Neural progenitor cell (in vitro differentiated cells): ENCODE measurements at regions not wholly inside any gene's neighbourhood (a gene's known extent, or its start where the extent isn't known, plus 50 kb on each side); places are given as distances from the start of the nearest gene placed in this dataset.
"Not testable (repeated sequence)": the region's sequence is repeated elsewhere in the genome, so short reads cannot be mapped to it uniquely, and the experiment has no call there.

Source experiments
- DNase-seq: peaks from one replicate; pipeline ENCODE4 v3.0.0-alpha.2; 2016; ENCODE audit warnings: low spot score
- H2AFZ ChIP-seq: fragments of 200-600 bp; sonication (generic); replicated peaks from 2 replicates; pipeline ENCODE4 v1.6.1; 2016; ENCODE audit warnings: antibody characterized with exemption
- H3F3A ChIP-seq: fragments of 200-600 bp; sonication (generic); 2 replicates; pipeline ENCODE4 v1.6.1; 2016; ENCODE audit warnings: antibody characterized with exemption, low read depth
- H3K27ac ChIP-seq: fragments of 200-600 bp; sonication (generic); 2 replicates; pipeline ENCODE4 v1.5.1; 2016; ENCODE audit warnings: mild to moderate bottlenecking
- H3K27me3 ChIP-seq: fragments of 200-600 bp; sonication (generic); 2 replicates; pipeline ENCODE4 v1.6.1; 2016; ENCODE audit warnings: mild to moderate bottlenecking, moderate library complexity
- H3K36me3 ChIP-seq: fragments of 200-600 bp; sonication (generic); 2 replicates; pipeline ENCODE4 v1.5.1; 2016
- H3K4me1 ChIP-seq: fragments of 200-600 bp; sonication (generic); 2 replicates; pipeline ENCODE4 v1.6.1; 2016; ENCODE audit warnings: mixed run types
- H3K4me2 ChIP-seq: fragments of 200-600 bp; sonication (generic); 2 replicates; pipeline ENCODE4 v1.6.1; 2016
- H3K4me3 ChIP-seq: fragments of 200-600 bp; sonication (generic); 2 replicates; pipeline ENCODE4 v1.5.1; 2016
- H3K79me2 ChIP-seq: fragments of 200-600 bp; sonication (generic); 2 replicates; pipeline ENCODE4 v1.6.1; 2016; ENCODE audit warnings: low read depth
- H3K9ac ChIP-seq: fragments of 200-600 bp; sonication (generic); 2 replicates; pipeline ENCODE4 v1.6.1; 2016
- H3K9me3 ChIP-seq: fragments of 200-600 bp; sonication (generic); 2 replicates; pipeline ENCODE4 v1.5.1; 2016; ENCODE audit warnings: low read depth
- H4K20me1 ChIP-seq: fragments of 200-600 bp; sonication (generic); 2 replicates; pipeline ENCODE4 v1.6.1; 2016; ENCODE audit warnings: low read depth
- H3K27ac Mint-ChIP-seq: 3 replicates; pipeline ENCODE4 v1.8.0; 2021; ENCODE audit warnings: mixed read lengths
- H3K27me3 Mint-ChIP-seq: 2 replicates; pipeline ENCODE4 v1.8.0; 2022; ENCODE audit warnings: low read depth, mild to moderate bottlenecking, inconsistent platforms, moderate library complexity, mixed read lengths; ENCODE audit not compliant: insufficient read depth
- H3K36me3 Mint-ChIP-seq: 3 replicates; pipeline ENCODE4 v1.8.0; 2021; ENCODE audit warnings: mixed read lengths
- H3K4me1 Mint-ChIP-seq: 3 replicates; pipeline ENCODE4 v1.8.0; 2021; ENCODE audit warnings: mixed read lengths
- H3K4me3 Mint-ChIP-seq: 3 replicates; pipeline ENCODE4 v1.8.0; 2021; ENCODE audit warnings: mild to moderate bottlenecking, moderate library complexity, mixed read lengths
- H3K9me3 Mint-ChIP-seq: 3 replicates; pipeline ENCODE4 v1.8.0; 2020; ENCODE audit warnings: mixed read lengths
- CTCF ChIP-seq: fragments of 200-600 bp; sonication (generic); IDR thresholded peaks from 2 replicates; pipeline ENCODE4 v1.5.1; 2017; ENCODE audit warnings: antibody characterized with exemption, mild to moderate bottlenecking
- EZH2 ChIP-seq: fragments of 200-600 bp; sonication (generic); IDR thresholded peaks from 2 replicates; pipeline ENCODE4 v1.6.1; 2017; ENCODE audit warnings: antibody characterized with exemption, mild to moderate bottlenecking, moderate library complexity
- EZH2phosphoT487 ChIP-seq: fragments of 200-600 bp; sonication (generic); IDR thresholded peaks from 2 replicates; pipeline ENCODE4 v1.6.1; 2017; ENCODE audit warnings: antibody characterized with exemption

- H3K9me3 Mint-ChIP-seq: no peaks in the 10 kb centered on the region
- no peak overlapping the region for H3K4me3 Mint-ChIP-seq
- no peak overlapping the region for H3K27ac Mint-ChIP-seq
- H2AFZ ChIP-seq: no peak overlapping the region
- no peaks in the 10 kb centered on the region for H3K4me1 ChIP-seq
- no peaks in the 10 kb centered on the region for H3K27me3 ChIP-seq
- no peak overlapping the region for H3K27ac ChIP-seq
- H3K36me3 ChIP-seq: no peaks in the 10 kb centered on the region
- H3K36me3 Mint-ChIP-seq: no peaks in the 10 kb centered on the region
- peaks cover 7% of the 10 kb centered on the region for H3K4me1 Mint-ChIP-seq
- no peaks in the 10 kb centered on the region for H3K9me3 ChIP-seq
- no peaks in the 10 kb centered on the region for H4K20me1 ChIP-seq
- H3K4me2 ChIP-seq: no peak overlapping the region
- no peaks in the 10 kb centered on the region for H3K27me3 Mint-ChIP-seq
- no peaks in the 10 kb centered on the region for H3F3A ChIP-seq
- H3K79me2 ChIP-seq: no peaks in the 10 kb centered on the region
- no peak overlapping the region for H3K4me3 ChIP-seq
- no peak overlapping the region for H3K9ac ChIP-seq
- DNase-seq: no peak
- no peak for TF ChIP-seq EZH2phosphoT487
- TF ChIP-seq CTCF: no peak
- no peak for TF ChIP-seq EZH2
Observed at GRCh38 chr5:144042156-144042555, 128.3 kb downstream of the YIPF5 start.

GRCh38 chr5:144048259-144048856 is 122.1 kb downstream of the YIPF5 start:
- Mint-ChIP-seq H3K4me3 (no peak overlapping the region), H3K4me1 (no peaks in the 10 kb centered on the region), H3K27ac (no peak overlapping the region), H3K36me3 (no peaks in the 10 kb centered on the region), H3K9me3 (no peaks in the 10 kb centered on the region), H3K27me3 (no peaks in the 10 kb centered on the region)
- Histone ChIP-seq H3K4me3 (no peak overlapping the region), H3K27ac (no peak overlapping the region), H4K20me1 (no peaks in the 10 kb centered on the region), H2AFZ (peak overlapping the region; percentile 81), H3K79me2 (no peaks in the 10 kb centered on the region), H3K9ac (no peak overlapping the region), H3K36me3 (no peaks in the 10 kb centered on the region), H3K27me3 (no peaks in the 10 kb centered on the region), H3F3A (no peaks in the 10 kb centered on the region), H3K9me3 (no peaks in the 10 kb centered on the region), H3K4me1 (no peaks in the 10 kb centered on the region), H3K4me2 (no peak overlapping the region)
- TF ChIP-seq EZH2phosphoT487: no peak
- no peak for TF ChIP-seq CTCF
- no peak for TF ChIP-seq EZH2
- no peak for DNase-seq

- H3K9me3 Mint-ChIP-seq: peaks cover 29% of the 10 kb centered on the region
- H2AFZ ChIP-seq, H3K36me3 Mint-ChIP-seq, H3K36me3 ChIP-seq, H3K4me2 ChIP-seq, H3K27me3 Mint-ChIP-seq, H3K27me3 ChIP-seq, H4K20me1 ChIP-seq, H3K27ac Mint-ChIP-seq, DNase-seq, H3K4me1 ChIP-seq, H3K9ac ChIP-seq, H3K4me3 ChIP-seq, H3F3A ChIP-seq, H3K27ac ChIP-seq, H3K4me1 Mint-ChIP-seq, H3K4me3 Mint-ChIP-seq, H3K9me3 ChIP-seq, H3K79me2 ChIP-seq: not testable (repeated sequence)
Observed at GRCh38 chr5:144055391-144055790, 115.1 kb downstream of the YIPF5 start.

- DNase-seq, H3K27me3 ChIP-seq, H3K27ac ChIP-seq, H3K4me1 Mint-ChIP-seq, H3F3A ChIP-seq, H3K4me3 ChIP-seq, H3K36me3 ChIP-seq, H3K4me1 ChIP-seq, H3K27me3 Mint-ChIP-seq, H4K20me1 ChIP-seq, H3K4me3 Mint-ChIP-seq, H2AFZ ChIP-seq, H3K79me2 ChIP-seq, H3K36me3 Mint-ChIP-seq, H3K9ac ChIP-seq, H3K27ac Mint-ChIP-seq, H3K4me2 ChIP-seq: not testable (repeated sequence)
- H3K9me3 Mint-ChIP-seq: peaks cover 28% of the 10 kb centered on the region
- peaks cover 12% of the 10 kb centered on the region for H3K9me3 ChIP-seq
Observed at GRCh38 chr5:144060091-144060490, 110.4 kb downstream of the YIPF5 start.
